SJCRH30 (cell line): ENCODE measurements at regions not wholly inside any gene's neighbourhood (a gene's known extent, or its start where the extent isn't known, plus 50 kb on each side); places are given as distances from the start of the nearest gene placed in this dataset.
"Not testable (repeated sequence)": the region's sequence is repeated elsewhere in the genome, so short reads cannot be mapped to it uniquely, and the experiment has no call there.

Experiments used
- DNase-seq, 2 experiments: peaks; one replicate each; pipeline ENCODE4 v3.0.0-alpha.2; 2015 to 2020
- H3K27ac ChIP-seq: fragments of 250-450 bp; sonication (Bioruptor Pico); 2 replicates; pipeline ENCODE4 v1.5.1; 2020; ENCODE audit warnings: mild to moderate bottlenecking, moderate library complexity
- H3K27me3 ChIP-seq: fragments of 250-450 bp; sonication (Bioruptor Pico); 2 replicates; pipeline ENCODE4 v1.5.1; 2020; ENCODE audit warnings: mild to moderate bottlenecking, moderate library complexity
- H3K36me3 ChIP-seq: fragments of 250-450 bp; sonication (Bioruptor Pico); 2 replicates; pipeline ENCODE4 v1.5.1; 2020; ENCODE audit warnings: mild to moderate bottlenecking, moderate library complexity
- H3K4me1 ChIP-seq: fragments of 250-450 bp; sonication (Bioruptor Pico); 2 replicates; pipeline ENCODE4 v1.5.1; 2020; ENCODE audit warnings: mild to moderate bottlenecking, moderate library complexity
- H3K4me3 ChIP-seq: fragments of 250-450 bp; sonication (Bioruptor Pico); 2 replicates; pipeline ENCODE4 v1.5.1; 2020; ENCODE audit warnings: mild to moderate bottlenecking, moderate library complexity
- H3K9me3 ChIP-seq: fragments of 250-450 bp; sonication (Bioruptor Pico); replicated peaks from 2 replicates; pipeline ENCODE4 v1.5.1; 2020; ENCODE audit warnings: mild to moderate bottlenecking, moderate library complexity

GRCh38 chr17:52899235-52899634 lies 740.7 kb upstream of the CA10 start:
- no peak overlapping the region for H3K4me3 ChIP-seq
- H3K36me3 ChIP-seq: no peaks in the 10 kb centered on the region
- DNase-seq: no peak
- H3K27ac ChIP-seq: no peak overlapping the region
- no peaks in the 10 kb centered on the region for H3K27me3 ChIP-seq
- H3K9me3 ChIP-seq: no peaks in the 10 kb centered on the region
- no peaks in the 10 kb centered on the region for H3K4me1 ChIP-seq

GRCh38 chr17:52895272-52895671 lies 736.8 kb upstream of the CA10 start:
- Histone ChIP-seq H3K9me3 (no peaks in the 10 kb centered on the region), H3K27ac (no peak overlapping the region), H3K4me3 (no peak overlapping the region), H3K27me3 (no peaks in the 10 kb centered on the region), H3K4me1 (no peaks in the 10 kb centered on the region), H3K36me3 (no peaks in the 10 kb centered on the region)
- no peak for DNase-seq

- H3K4me3 ChIP-seq: no peak overlapping the region
- H3K27me3 ChIP-seq: no peaks in the 10 kb centered on the region
- H3K27ac ChIP-seq: no peak overlapping the region
- no peaks in the 10 kb centered on the region for H3K9me3 ChIP-seq
- H3K36me3 ChIP-seq: no peaks in the 10 kb centered on the region
- H3K4me1 ChIP-seq: no peaks in the 10 kb centered on the region
- DNase-seq: no peak
Observed at GRCh38 chr17:52892334-52892733, 733.8 kb upstream of the CA10 start.

GRCh38 chr17:52885882-52886281 lies 727.4 kb upstream of the CA10 start:
- peak in 1 of 2 experiments; percentile 15 for DNase-seq
- Histone ChIP-seq H3K36me3 (no peaks in the 10 kb centered on the region), H3K9me3 (no peaks in the 10 kb centered on the region), H3K4me3 (no peak overlapping the region), H3K4me1 (no peaks in the 10 kb centered on the region), H3K27ac (no peak overlapping the region), H3K27me3 (no peaks in the 10 kb centered on the region)

- not testable (repeated sequence) for H3K27ac ChIP-seq, H3K27me3 ChIP-seq, H3K36me3 ChIP-seq, DNase-seq, H3K9me3 ChIP-seq, H3K4me1 ChIP-seq, H3K4me3 ChIP-seq
Observed at GRCh38 chr17:52883907-52884491, 725.5 kb upstream of the CA10 start.

GRCh38 chr17:52846767-52847166 lies 688.3 kb upstream of the CA10 start:
- H3K4me1 ChIP-seq, H3K27me3 ChIP-seq, H3K36me3 ChIP-seq, H3K4me3 ChIP-seq, DNase-seq, H3K27ac ChIP-seq, H3K9me3 ChIP-seq: not testable (repeated sequence)

GRCh38 chr17:52841971-52842370 lies 683.5 kb upstream of the CA10 start:
- H3K4me3 ChIP-seq: no peak overlapping the region
- no peak overlapping the region for H3K27ac ChIP-seq
- no peak for DNase-seq
- no peaks in the 10 kb centered on the region for H3K27me3 ChIP-seq
- H3K36me3 ChIP-seq: no peaks in the 10 kb centered on the region
- no peaks in the 10 kb centered on the region for H3K9me3 ChIP-seq
- H3K4me1 ChIP-seq: peaks cover 3% of the 10 kb centered on the region; the same call in 1 of the 2 replicates

- Histone ChIP-seq H3K27me3 (no peaks in the 10 kb centered on the region), H3K9me3 (no peaks in the 10 kb centered on the region), H3K4me1 (no peaks in the 10 kb centered on the region), H3K27ac (no peak overlapping the region), H3K4me3 (no peak overlapping the region), H3K36me3 (no peaks in the 10 kb centered on the region)
- DNase-seq: peak in 1 of 2 experiments; percentile 3
Observed at GRCh38 chr17:52837492-52837891, 679.0 kb upstream of the CA10 start.

- no peak overlapping the region for H3K27ac ChIP-seq
- H3K27me3 ChIP-seq: no peaks in the 10 kb centered on the region
- DNase-seq: no peak
- H3K36me3 ChIP-seq: no peaks in the 10 kb centered on the region
- no peaks in the 10 kb centered on the region for H3K4me1 ChIP-seq
- no peak overlapping the region for H3K4me3 ChIP-seq
- no peaks in the 10 kb centered on the region for H3K9me3 ChIP-seq
Observed at GRCh38 chr17:52831536-52831935, 673.0 kb upstream of the CA10 start.

- Histone ChIP-seq H3K9me3 (no peaks in the 10 kb centered on the region), H3K4me3 (peak overlapping the region; percentile 45), H3K4me1 (no peaks in the 10 kb centered on the region), H3K27ac (no peak overlapping the region), H3K27me3 (no peaks in the 10 kb centered on the region), H3K36me3 (no peaks in the 10 kb centered on the region)
- peak; percentile 29 to 54 for DNase-seq
Observed at GRCh38 chr17:52828621-52829020, 670.1 kb upstream of the CA10 start.

GRCh38 chr17:52827526-52827925 lies 669.0 kb upstream of the CA10 start:
- no peak for DNase-seq
- Histone ChIP-seq H3K36me3 (no peaks in the 10 kb centered on the region), H3K27me3 (no peaks in the 10 kb centered on the region), H3K27ac (no peak overlapping the region), H3K4me3 (no peak overlapping the region; the same call in 1 of the 2 replicates), H3K4me1 (no peaks in the 10 kb centered on the region), H3K9me3 (no peaks in the 10 kb centered on the region)

- H3K36me3 ChIP-seq: no peaks in the 10 kb centered on the region
- H3K27ac ChIP-seq: no peak overlapping the region
- peak in 1 of 2 experiments; percentile 2 for DNase-seq
- H3K27me3 ChIP-seq: no peaks in the 10 kb centered on the region
- H3K4me1 ChIP-seq: no peaks in the 10 kb centered on the region
- H3K4me3 ChIP-seq: no peak overlapping the region
- no peaks in the 10 kb centered on the region for H3K9me3 ChIP-seq
Observed at GRCh38 chr17:52824542-52824941, 666.0 kb upstream of the CA10 start.

- Histone ChIP-seq H3K36me3 (no peaks in the 10 kb centered on the region), H3K9me3 (no peaks in the 10 kb centered on the region), H3K4me1 (no peaks in the 10 kb centered on the region), H3K4me3 (no peak overlapping the region), H3K27me3 (no peaks in the 10 kb centered on the region), H3K27ac (no peak overlapping the region)
- no peak for DNase-seq
Observed at GRCh38 chr17:52823155-52823554, 664.6 kb upstream of the CA10 start.

- Histone ChIP-seq H3K4me3 (no peak overlapping the region), H3K36me3 (no peaks in the 10 kb centered on the region), H3K27ac (no peak overlapping the region), H3K4me1 (no peaks in the 10 kb centered on the region), H3K9me3 (no peaks in the 10 kb centered on the region), H3K27me3 (no peaks in the 10 kb centered on the region)
- DNase-seq: no peak
Observed at GRCh38 chr17:52790359-52790955, 631.9 kb upstream of the CA10 start.

GRCh38 chr17:52789829-52790228 lies 631.3 kb upstream of the CA10 start:
- Histone ChIP-seq H3K27me3 (no peaks in the 10 kb centered on the region), H3K4me3 (no peak overlapping the region), H3K36me3 (no peaks in the 10 kb centered on the region), H3K27ac (no peak overlapping the region), H3K9me3 (no peaks in the 10 kb centered on the region), H3K4me1 (no peaks in the 10 kb centered on the region)
- DNase-seq: no peak

GRCh38 chr17:52776234-52776633 lies 617.7 kb upstream of the CA10 start:
- DNase-seq: no peak
- Histone ChIP-seq H3K36me3 (no peaks in the 10 kb centered on the region), H3K27ac (no peak overlapping the region), H3K9me3 (no peaks in the 10 kb centered on the region; the same call in 1 of the 2 replicates), H3K4me1 (no peaks in the 10 kb centered on the region), H3K27me3 (no peaks in the 10 kb centered on the region), H3K4me3 (no peak overlapping the region)
